ENCODE measurements at regions not wholly inside any gene's neighbourhood (a gene's known extent, or its start where the extent isn't known, plus 50 kb on each side); places are given as distances from the start of the nearest gene placed in this dataset.

GRCh38 chr9:8168916-8169438 lies 369.4 kb upstream of the DMAC1 start:
- H3K4me3 ChIP-seq (replicated peaks in 1 of 3; ENCODE audit: insufficient read depth in 1 of 3, low read depth in 2 of 3, low read length in 3 of 3), result no peak overlapping the region
- H3K27me3 ChIP-seq (ENCODE audit: control insufficient read depth in 1 of 2, insufficient read depth in 2 of 2, low read length in 2 of 2), result no peaks in the 10 kb centered on the region
- ATAC-seq (no peak), DNase-seq (ENCODE audit: low spot score) (no peak), FAIRE-seq (no peak)
- TF ChIP-seq HNF4A (CRISPR knock-in tag; IDR thresholded peaks at IDR 0.05) (no peak), CENPT (CRISPR knock-in tag; IDR thresholded peaks at IDR 0.05; ENCODE audit: low read depth) (no peak), USF2 (IDR thresholded peaks at IDR 0.05; ENCODE audit: low read depth, low read length) (no peak), USF2 (CRISPR knock-in tag; IDR thresholded peaks at IDR 0.05; ENCODE audit: borderline replicate concordance) (no peak), HDAC6 (IDR thresholded peaks at IDR 0.05; ENCODE audit: low read depth, low read length) (no peak), CREM (IDR thresholded peaks at IDR 0.05) (no peak), CREM (CRISPR knock-in tag; IDR thresholded peaks at IDR 0.05) (no peak), ZNF280D (CRISPR knock-in tag; IDR thresholded peaks at IDR 0.05) (no peak), CAMTA2 (CRISPR knock-in tag; IDR thresholded peaks at IDR 0.05; ENCODE audit: borderline replicate concordance) (no peak), SNRNP70 (IDR thresholded peaks at IDR 0.05; ENCODE audit: low read depth, low read length) (no peak), JUND (CRISPR knock-in tag; IDR thresholded peaks at IDR 0.05) (no peak)
- TF ChIP-seq, protein P1, sequence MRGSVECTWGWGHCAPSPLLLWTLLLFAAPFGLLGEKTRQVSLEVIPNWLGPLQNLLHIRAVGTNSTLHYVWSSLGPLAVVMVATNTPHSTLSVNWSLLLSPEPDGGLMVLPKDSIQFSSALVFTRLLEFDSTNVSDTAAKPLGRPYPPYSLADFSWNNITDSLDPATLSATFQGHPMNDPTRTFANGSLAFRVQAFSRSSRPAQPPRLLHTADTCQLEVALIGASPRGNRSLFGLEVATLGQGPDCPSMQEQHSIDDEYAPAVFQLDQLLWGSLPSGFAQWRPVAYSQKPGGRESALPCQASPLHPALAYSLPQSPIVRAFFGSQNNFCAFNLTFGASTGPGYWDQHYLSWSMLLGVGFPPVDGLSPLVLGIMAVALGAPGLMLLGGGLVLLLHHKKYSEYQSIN (CRISPR knock-in tag; IDR thresholded peaks at IDR 0.05; ENCODE audit: borderline replicate concordance), result no peak
- TF ChIP-seq, protein P2, sequence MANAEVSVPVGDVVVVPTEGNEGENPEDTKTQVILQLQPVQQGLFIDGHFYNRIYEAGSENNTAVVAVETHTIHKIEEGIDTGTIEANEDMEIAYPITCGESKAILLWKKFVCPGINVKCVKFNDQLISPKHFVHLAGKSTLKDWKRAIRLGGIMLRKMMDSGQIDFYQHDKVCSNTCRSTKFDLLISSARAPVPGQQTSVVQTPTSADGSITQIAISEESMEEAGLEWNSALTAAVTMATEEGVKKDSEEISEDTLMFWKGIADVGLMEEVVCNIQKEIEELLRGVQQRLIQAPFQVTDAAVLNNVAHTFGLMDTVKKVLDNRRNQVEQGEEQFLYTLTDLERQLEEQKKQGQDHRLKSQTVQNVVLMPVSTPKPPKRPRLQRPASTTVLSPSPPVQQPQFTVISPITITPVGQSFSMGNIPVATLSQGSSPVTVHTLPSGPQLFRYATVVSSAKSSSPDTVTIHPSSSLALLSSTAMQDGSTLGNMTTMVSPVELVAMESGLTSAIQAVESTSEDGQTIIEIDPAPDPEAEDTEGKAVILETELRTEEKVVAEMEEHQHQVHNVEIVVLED (CRISPR knock-in tag; IDR thresholded peaks at IDR 0.05; ENCODE audit: borderline replicate concordance), result no peak
- no peaks in the 10 kb centered on the region for H3K4me1 ChIP-seq (ENCODE audit: insufficient read depth, low read length)
- WGBS (ENCODE audit: low lambda C conversion rate), result 0% methylated on average over 2 of the region's 2 CpGs
- BruUV-seq (replicated peaks), result no TSS peak
- in situ Hi-C loops (cut with HindIII; ENCODE audit: extremely low pct_ligation_motif_present, low pct_unique_long_range_greater_than_20kb), result no loop called here
- intact Hi-C loops (cut with micrococcal nuclease; ENCODE audit: unreplicated experiment), result no loop called here
- no peak overlapping the region for H3K4me2 ChIP-seq (ENCODE audit: low read depth, low read length)
- no peaks in the 10 kb centered on the region for H4K20me1 ChIP-seq (ENCODE audit: insufficient read depth, low read length)
- H3K36me3 ChIP-seq (replicated peaks in 1 of 2; ENCODE audit: control insufficient read depth in 1 of 2, insufficient read depth in 2 of 2, low read length in 2 of 2), result no peaks in the 10 kb centered on the region
- CTCF ChIA-PET (ENCODE audit: low intra/inter-chr PET ratio, low total read pairs), result no interaction called here
- POLR2A ChIA-PET, result no interaction called here
- H3K79me2 ChIP-seq (ENCODE audit: insufficient read depth, low read length), result no peaks in the 10 kb centered on the region
- H3K9me3 ChIP-seq (ENCODE audit: low read length), result peaks cover 74% of the 10 kb centered on the region
- no peak overlapping the region for H2AFZ ChIP-seq (ENCODE audit: low read length)
- no peak overlapping the region for H3K9ac ChIP-seq (ENCODE audit: insufficient read depth, low read depth, low read length)
- no peak overlapping the region for H3K27ac ChIP-seq (ENCODE audit: extremely low read length, insufficient read depth, low read length)
